ENCODE measurements at regions not wholly inside any gene's neighbourhood (a gene's known extent, or its start where the extent isn't known, plus 50 kb on each side); places are given as distances from the start of the nearest gene placed in this dataset.

GRCh38 chr13:109673477-109673876 is 112.9 kb downstream of the IRS2 start:
- no peak for TF ChIP-seq CTCF (IDR thresholded peaks at IDR 0.05)
- no peak for TF ChIP-seq POLR2A (IDR thresholded peaks at IDR 0.05)
- TF ChIP-seq POLR2AphosphoS5 (IDR thresholded peaks at IDR 0.05), result no peak

Measured in gastroesophageal sphincter (tissue), 3 donors.